ENCODE measurements at regions not wholly inside any gene's neighbourhood (a gene's known extent, or its start where the extent isn't known, plus 50 kb on each side); places are given as distances from the start of the nearest gene placed in this dataset.

DNA sequence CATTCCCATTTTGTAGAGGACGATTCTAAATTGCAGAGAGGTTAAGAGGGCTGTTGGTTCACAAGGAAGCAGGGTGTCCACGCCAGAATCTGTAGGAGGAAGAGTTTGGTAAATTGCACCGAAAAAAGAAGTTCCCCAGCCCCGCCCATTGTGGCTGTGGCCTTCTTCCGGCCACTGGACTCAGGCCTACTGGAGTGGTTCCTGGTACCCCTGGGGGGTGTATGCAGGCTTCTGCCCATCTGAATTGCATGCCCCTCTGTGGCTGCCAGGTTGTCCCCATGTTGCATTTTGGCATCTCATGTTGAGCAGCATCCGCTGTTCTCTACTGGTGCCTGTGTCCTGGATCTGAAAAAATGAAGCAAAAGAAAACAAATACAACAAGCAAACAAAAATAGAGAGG lies 234.2 kb downstream of the WDR11 start:
- Mint-ChIP-seq H3K27ac (no peak overlapping the region), H3K9me3 (peaks cover 0 to 7% (median 0%) of the 10 kb centered on the region in 3 donors), H3K4me1 (no peaks in the 10 kb centered on the region), H3K27me3 (peaks cover 0 to 8% of the 10 kb centered on the region in 2 donors), H3K36me3 (no peaks in the 10 kb centered on the region), H3K4me3 (no peak overlapping the region)
- Histone ChIP-seq H3K4me1 (ENCODE audit: control insufficient read depth in 1 of 2, extremely low read depth in 1 of 2, insufficient read depth in 2 of 2, low read length in 2 of 2) (no peaks in the 10 kb centered on the region), H3K4me3 (ENCODE audit: control insufficient read depth in 1 of 2, extremely low read depth in 1 of 2, low read length in 1 of 2) (no peak overlapping the region), H3K27me3 (replicated peaks in 1 of 2; ENCODE audit: control insufficient read depth in 2 of 2, extremely low read depth in 1 of 2, insufficient read depth in 2 of 2, low read length in 1 of 2) (peaks cover 0 to 7% of the 10 kb centered on the region in 2 experiments), H3K27ac (ENCODE audit: low read length) (no peak overlapping the region), H3K9me3 (no peaks in the 10 kb centered on the region), H3K36me3 (ENCODE audit: control insufficient read depth in 2 of 2, extremely low read depth in 1 of 2, insufficient read depth in 1 of 2, low read length in 1 of 2) (no peaks in the 10 kb centered on the region)
- 74% methylated on average over 5 of the region's 6 CpGs for WGBS (ENCODE audit: insufficient coverage)
- ChIA-PET CTCF (no interaction called here), POLR2A (no interaction called here)
- ATAC-seq (replicated peaks in 1 of 4), result no peak
- no peak for DNase-seq

DNA sequence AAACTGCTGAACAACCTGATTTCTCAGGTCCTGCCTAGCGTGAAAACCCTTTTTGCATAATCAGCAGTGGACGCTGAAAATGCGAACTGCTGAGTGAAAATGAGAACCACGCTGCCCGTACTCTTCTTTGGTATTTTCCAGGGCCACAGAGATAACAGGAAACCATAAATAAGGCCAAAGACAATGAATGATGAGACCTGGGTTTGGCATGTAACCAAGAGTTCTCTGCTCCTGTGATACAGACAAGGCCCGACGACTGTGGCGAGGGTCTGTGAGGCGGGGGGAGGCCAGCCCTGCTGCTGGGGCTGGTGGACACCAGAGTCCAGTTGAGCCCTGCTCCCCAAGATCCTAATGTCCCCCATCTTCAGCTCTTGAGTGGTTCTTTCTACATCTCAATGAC lies 236.0 kb downstream of the WDR11 start:
- POLR2A ChIA-PET, result no interaction called here
- H3K27ac ChIP-seq (ENCODE audit: low read length), result no peak overlapping the region
- no peak overlapping the region for H3K4me3 ChIP-seq (ENCODE audit: control insufficient read depth in 1 of 2, extremely low read depth in 1 of 2, low read length in 1 of 2)
- H3K4me1 Mint-ChIP-seq, result no peaks in the 10 kb centered on the region
- CTCF ChIA-PET, result no interaction called here
- no peak overlapping the region for H3K4me3 Mint-ChIP-seq
- H3K9me3 ChIP-seq, result no peaks in the 10 kb centered on the region
- no peaks in the 10 kb centered on the region for H3K36me3 Mint-ChIP-seq
- H3K36me3 ChIP-seq (ENCODE audit: control insufficient read depth in 2 of 2, extremely low read depth in 1 of 2, insufficient read depth in 1 of 2, low read length in 1 of 2), result no peaks in the 10 kb centered on the region
- peaks cover 0 to 7% (median 0%) of the 10 kb centered on the region in 3 donors for H3K9me3 Mint-ChIP-seq
- no peaks in the 10 kb centered on the region for H3K4me1 ChIP-seq (ENCODE audit: control insufficient read depth in 1 of 2, extremely low read depth in 1 of 2, insufficient read depth in 2 of 2, low read length in 2 of 2)
- peaks cover 1 to 8% of the 10 kb centered on the region in 2 donors for H3K27me3 Mint-ChIP-seq
- H3K27ac Mint-ChIP-seq, result no peak overlapping the region
- ATAC-seq (replicated peaks in 1 of 4) (no peak), DNase-seq (no peak)
- 57% methylated on average over 9 of the region's 9 CpGs for WGBS (ENCODE audit: insufficient coverage)
- peaks cover 0 to 5% of the 10 kb centered on the region in 2 experiments for H3K27me3 ChIP-seq (replicated peaks in 1 of 2; ENCODE audit: control insufficient read depth in 2 of 2, extremely low read depth in 1 of 2, insufficient read depth in 2 of 2, low read length in 1 of 2)

DNA sequence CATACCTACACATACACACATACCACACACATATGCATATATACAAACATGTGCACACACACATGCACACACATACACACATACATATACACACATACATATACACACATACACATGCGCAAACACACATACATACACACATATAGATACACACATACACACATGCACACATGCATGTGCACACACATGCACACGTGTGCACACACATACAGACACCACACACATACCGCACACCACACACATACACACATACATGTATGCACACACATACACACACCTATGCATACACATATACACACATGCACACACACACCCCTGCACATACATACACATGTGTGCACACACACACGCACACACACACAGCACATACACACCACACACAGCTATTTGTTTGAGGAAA lies 236.5 kb downstream of the WDR11 start:
- Mint-ChIP-seq H3K27me3 (peaks cover 1 to 8% of the 10 kb centered on the region in 2 donors), H3K4me1 (no peaks in the 10 kb centered on the region), H3K4me3 (no peak overlapping the region), H3K36me3 (no peaks in the 10 kb centered on the region), H3K9me3 (peaks cover 0 to 7% (median 0%) of the 10 kb centered on the region in 3 donors), H3K27ac (no peak overlapping the region)
- H3K4me1 ChIP-seq (ENCODE audit: control insufficient read depth in 1 of 2, extremely low read depth in 1 of 2, insufficient read depth in 2 of 2, low read length in 2 of 2), result no peaks in the 10 kb centered on the region
- POLR2A ChIA-PET, result no interaction called here
- H3K4me3 ChIP-seq (ENCODE audit: control insufficient read depth in 1 of 2, extremely low read depth in 1 of 2, low read length in 1 of 2), result no peak overlapping the region
- H3K36me3 ChIP-seq (ENCODE audit: control insufficient read depth in 2 of 2, extremely low read depth in 1 of 2, insufficient read depth in 1 of 2, low read length in 1 of 2), result no peaks in the 10 kb centered on the region
- peaks cover 0 to 5% of the 10 kb centered on the region in 2 experiments for H3K27me3 ChIP-seq (replicated peaks in 1 of 2; ENCODE audit: control insufficient read depth in 2 of 2, extremely low read depth in 1 of 2, insufficient read depth in 2 of 2, low read length in 1 of 2)
- no peak for ATAC-seq (replicated peaks in 1 of 4)
- CTCF ChIA-PET, result no interaction called here
- 83% methylated on average over 3 of the region's 4 CpGs for WGBS (ENCODE audit: insufficient coverage)
- no peak overlapping the region for H3K27ac ChIP-seq (ENCODE audit: low read length)
- no peaks in the 10 kb centered on the region for H3K9me3 ChIP-seq
- DNase-seq, result no peak

DNA sequence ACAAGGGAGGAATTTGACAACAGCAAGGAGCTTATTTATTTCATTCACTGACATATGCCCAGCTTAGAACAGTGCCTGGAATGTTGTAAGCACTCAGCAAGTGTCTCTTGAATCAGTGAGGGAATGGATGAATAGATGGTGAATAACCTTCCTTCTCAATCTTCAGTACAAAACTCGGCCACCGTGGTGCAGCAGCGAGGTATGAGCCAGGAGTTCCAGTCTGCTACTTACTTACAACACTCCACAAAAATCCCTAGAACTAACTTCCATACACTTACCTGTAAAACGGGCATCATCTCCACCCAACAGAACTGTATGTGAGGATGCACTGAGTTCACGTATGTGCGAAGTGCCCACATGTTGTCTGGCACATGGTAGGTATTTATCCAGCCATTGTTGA lies 237.4 kb downstream of the WDR11 start:
- no peaks in the 10 kb centered on the region for H3K4me1 Mint-ChIP-seq

DNA sequence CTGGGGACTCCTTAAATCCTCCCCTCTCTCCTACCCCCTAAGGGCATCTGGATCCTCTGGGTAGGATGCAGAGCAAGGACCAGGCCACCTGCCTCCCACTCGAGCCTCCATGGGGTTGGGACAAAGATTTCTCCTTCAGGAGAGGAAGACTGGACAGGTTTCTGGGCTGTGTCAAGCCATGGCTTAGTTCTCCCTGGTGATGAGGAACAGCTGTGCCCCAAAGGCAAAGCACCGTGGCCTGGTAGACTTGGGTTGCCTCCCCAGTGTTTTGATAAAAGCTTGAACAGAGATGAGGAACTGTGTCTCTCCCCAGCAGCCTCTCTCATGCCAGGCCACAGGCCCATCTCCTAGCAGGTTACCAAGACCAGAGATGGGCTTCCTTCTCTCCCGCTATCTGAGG lies 238.3 kb downstream of the WDR11 start:
- Histone ChIP-seq H3K27me3 (replicated peaks in 1 of 2; ENCODE audit: control insufficient read depth in 2 of 2, extremely low read depth in 1 of 2, insufficient read depth in 2 of 2, low read length in 1 of 2) (peaks cover 0 to 3% of the 10 kb centered on the region in 2 experiments), H3K4me1 (ENCODE audit: control insufficient read depth in 1 of 2, extremely low read depth in 1 of 2, insufficient read depth in 2 of 2, low read length in 2 of 2) (no peaks in the 10 kb centered on the region), H3K36me3 (ENCODE audit: control insufficient read depth in 2 of 2, extremely low read depth in 1 of 2, insufficient read depth in 1 of 2, low read length in 1 of 2) (no peaks in the 10 kb centered on the region), H3K4me3 (ENCODE audit: control insufficient read depth in 1 of 2, extremely low read depth in 1 of 2, low read length in 1 of 2) (no peak overlapping the region), H3K9me3 (no peaks in the 10 kb centered on the region), H3K27ac (ENCODE audit: low read length) (no peak overlapping the region)
- POLR2A ChIA-PET, result no interaction called here
- 40% methylated on average over 2 of the region's 3 CpGs for WGBS (ENCODE audit: insufficient coverage)
- DNase-seq (no peak), ATAC-seq (replicated peaks in 1 of 4) (no peak)
- H3K4me1 Mint-ChIP-seq, result no peaks in the 10 kb centered on the region
- no peak overlapping the region for H3K4me3 Mint-ChIP-seq
- peaks cover 0 to 7% (median 0%) of the 10 kb centered on the region in 3 donors for H3K9me3 Mint-ChIP-seq
- H3K36me3 Mint-ChIP-seq, result no peaks in the 10 kb centered on the region
- peaks cover 1 to 5% of the 10 kb centered on the region in 2 donors for H3K27me3 Mint-ChIP-seq
- CTCF ChIA-PET, result no interaction called here
- no peak overlapping the region for H3K27ac Mint-ChIP-seq

More for the DNA sequence above, 237.4 kb downstream of the WDR11 start:
- Histone ChIP-seq H3K4me3 (ENCODE audit: control insufficient read depth in 1 of 2, extremely low read depth in 1 of 2, low read length in 1 of 2) (no peak overlapping the region), H3K27me3 (replicated peaks in 1 of 2; ENCODE audit: control insufficient read depth in 2 of 2, extremely low read depth in 1 of 2, insufficient read depth in 2 of 2, low read length in 1 of 2) (peaks cover 0 to 5% of the 10 kb centered on the region in 2 experiments), H3K27ac (ENCODE audit: low read length) (no peak overlapping the region), H3K4me1 (ENCODE audit: control insufficient read depth in 1 of 2, extremely low read depth in 1 of 2, insufficient read depth in 2 of 2, low read length in 2 of 2) (no peaks in the 10 kb centered on the region), H3K9me3 (no peaks in the 10 kb centered on the region), H3K36me3 (ENCODE audit: control insufficient read depth in 2 of 2, extremely low read depth in 1 of 2, insufficient read depth in 1 of 2, low read length in 1 of 2) (no peaks in the 10 kb centered on the region)
- Mint-ChIP-seq H3K27ac (no peak overlapping the region), H3K36me3 (no peaks in the 10 kb centered on the region), H3K9me3 (peaks cover 0 to 7% (median 0%) of the 10 kb centered on the region in 3 donors), H3K4me3 (no peak overlapping the region), H3K27me3 (peaks cover 1 to 8% of the 10 kb centered on the region in 2 donors)
- no peak for ATAC-seq (replicated peaks in 1 of 4)
- DNase-seq, result no peak
- ChIA-PET CTCF (no interaction called here), POLR2A (no interaction called here)
- WGBS (ENCODE audit: insufficient coverage), result 40% methylated on average over 1 of the region's 6 CpGs

DNA sequence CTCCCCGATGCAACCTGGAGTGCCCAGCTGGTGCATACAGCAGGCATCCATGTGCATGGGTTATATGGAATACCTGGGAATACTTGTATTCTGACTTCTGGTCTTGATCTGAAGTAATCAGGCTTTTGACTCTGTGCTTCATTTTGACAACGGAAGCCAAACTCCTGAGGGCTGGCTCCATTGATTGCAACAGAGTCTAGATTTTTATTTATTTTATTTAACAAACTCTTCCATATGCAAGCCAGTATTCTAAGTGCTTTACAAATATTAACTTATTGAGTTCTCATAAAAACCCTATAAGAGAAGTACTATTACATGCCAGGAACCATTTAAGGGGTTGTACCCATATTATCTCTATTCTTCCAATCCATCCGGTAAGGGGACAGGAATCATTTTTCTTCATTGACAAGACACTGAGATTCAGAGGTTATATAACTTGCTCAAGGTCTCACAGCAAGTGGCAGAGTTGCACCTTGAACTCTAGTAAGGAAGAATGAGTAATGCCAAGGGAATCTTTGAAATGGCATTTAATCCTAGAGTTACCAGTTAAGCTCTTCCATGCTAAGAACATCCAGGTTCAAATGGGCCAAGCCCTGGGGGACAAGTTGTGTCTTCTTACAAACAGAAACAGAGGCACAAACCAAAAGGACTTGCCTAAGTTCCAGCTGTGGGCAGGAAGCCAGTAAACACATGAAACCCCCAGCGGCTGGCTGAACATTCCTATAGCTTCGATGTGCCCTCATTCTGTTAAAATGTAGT lies 241.0 kb downstream of the WDR11 start:
- H3K9me3 ChIP-seq, result no peaks in the 10 kb centered on the region
- no peaks in the 10 kb centered on the region for H3K4me1 ChIP-seq (ENCODE audit: control insufficient read depth in 1 of 2, extremely low read depth in 1 of 2, insufficient read depth in 2 of 2, low read length in 2 of 2)
- ChIA-PET POLR2A (no interaction called here), CTCF (no interaction called here)
- no peaks in the 10 kb centered on the region for H3K4me1 Mint-ChIP-seq
- no peaks in the 10 kb centered on the region for H3K27me3 ChIP-seq (replicated peaks in 1 of 2; ENCODE audit: control insufficient read depth in 2 of 2, extremely low read depth in 1 of 2, insufficient read depth in 2 of 2, low read length in 1 of 2)
- no peaks in the 10 kb centered on the region for H3K36me3 ChIP-seq (ENCODE audit: control insufficient read depth in 2 of 2, extremely low read depth in 1 of 2, insufficient read depth in 1 of 2, low read length in 1 of 2)
- DNase-seq, result no peak
- H3K27me3 Mint-ChIP-seq, result peaks cover 0 to 1% of the 10 kb centered on the region in 2 donors
- whole genome bisulfite sequencing (ENCODE audit: insufficient coverage), result no CpG with 5 or more reads among the region's 5 CpGs
- no peak overlapping the region for H3K27ac Mint-ChIP-seq
- ATAC-seq (replicated peaks in 1 of 4), result no peak
- H3K9me3 Mint-ChIP-seq, result peaks cover 0 to 7% (median 0%) of the 10 kb centered on the region in 3 donors
- H3K36me3 Mint-ChIP-seq, result no peaks in the 10 kb centered on the region
- H3K4me3 Mint-ChIP-seq, result no peak overlapping the region
- H3K4me3 ChIP-seq (ENCODE audit: control insufficient read depth in 1 of 2, extremely low read depth in 1 of 2, low read length in 1 of 2), result no peak overlapping the region
- H3K27ac ChIP-seq (ENCODE audit: low read length), result no peak overlapping the region

DNA sequence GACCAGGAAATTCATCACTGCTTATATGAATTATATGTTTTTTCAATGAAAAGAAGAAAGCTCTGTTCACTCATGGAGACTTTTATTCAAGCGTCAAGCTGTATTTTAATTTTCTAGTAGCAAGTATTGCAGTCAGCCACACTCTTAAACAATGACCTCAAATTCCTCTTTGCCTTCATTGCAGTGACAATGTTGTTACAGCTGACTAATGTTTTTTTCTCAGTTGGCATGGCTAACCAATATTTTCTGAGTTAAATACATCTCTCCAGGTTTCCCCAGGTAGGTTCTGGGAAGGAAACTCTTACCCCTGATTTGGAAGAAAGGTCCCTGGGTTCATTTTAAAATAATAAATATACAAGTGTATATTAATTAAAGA lies 241.5 kb downstream of the WDR11 start:
- no peak overlapping the region for H3K4me3 Mint-ChIP-seq
- ChIA-PET CTCF (no interaction called here), POLR2A (no interaction called here)
- H3K9me3 Mint-ChIP-seq, result peaks cover 0 to 2% (median 0%) of the 10 kb centered on the region in 3 donors
- H3K4me1 Mint-ChIP-seq, result no peaks in the 10 kb centered on the region
- no peak overlapping the region for H3K27ac ChIP-seq (ENCODE audit: low read length)
- no peak overlapping the region for H3K27ac Mint-ChIP-seq
- H3K4me1 ChIP-seq (ENCODE audit: control insufficient read depth in 1 of 2, extremely low read depth in 1 of 2, insufficient read depth in 2 of 2, low read length in 2 of 2), result no peaks in the 10 kb centered on the region
- no peaks in the 10 kb centered on the region for H3K27me3 ChIP-seq (replicated peaks in 1 of 2; ENCODE audit: control insufficient read depth in 2 of 2, extremely low read depth in 1 of 2, insufficient read depth in 2 of 2, low read length in 1 of 2)
- H3K9me3 ChIP-seq, result no peaks in the 10 kb centered on the region
- H3K36me3 Mint-ChIP-seq, result no peaks in the 10 kb centered on the region
- no CpG with 5 or more reads among the region's 1 CpG for WGBS (ENCODE audit: insufficient coverage)
- ATAC-seq (replicated peaks in 1 of 4) (no peak), DNase-seq (no peak)
- no peak overlapping the region for H3K4me3 ChIP-seq (ENCODE audit: control insufficient read depth in 1 of 2, extremely low read depth in 1 of 2, low read length in 1 of 2)
- peaks cover 0 to 1% of the 10 kb centered on the region in 2 donors for H3K27me3 Mint-ChIP-seq
- H3K36me3 ChIP-seq (ENCODE audit: control insufficient read depth in 2 of 2, extremely low read depth in 1 of 2, insufficient read depth in 1 of 2, low read length in 1 of 2), result no peaks in the 10 kb centered on the region
